OCI-LY1 (cell line): ENCODE measurements at regions not wholly inside any gene's neighbourhood (a gene's known extent, or its start where the extent isn't known, plus 50 kb on each side); places are given as distances from the start of the nearest gene placed in this dataset.

ENCODE experiments used
- EZH2 ChIP-seq: fragments of 200-600 bp; sonication (generic), shearing (Covaris generic); IDR thresholded peaks from 2 replicates; pipeline ENCODE4 v1.8.0; 2017; ENCODE audit warnings: borderline replicate concordance, mixed run types, mild to moderate bottlenecking, antibody characterized with exemption, low read length, moderate library complexity, mixed read lengths
- TF ChIP-seq, protein P1 (sequence below): fragments of 200-600 bp; sonication (generic), shearing (Covaris generic); IDR thresholded peaks from 2 replicates; pipeline ENCODE4 v1.5.1; 2017; ENCODE audit warnings: mild to moderate bottlenecking, antibody characterized with exemption, low read length, moderate library complexity, mixed read lengths

- TF ChIP-seq, protein P1, sequence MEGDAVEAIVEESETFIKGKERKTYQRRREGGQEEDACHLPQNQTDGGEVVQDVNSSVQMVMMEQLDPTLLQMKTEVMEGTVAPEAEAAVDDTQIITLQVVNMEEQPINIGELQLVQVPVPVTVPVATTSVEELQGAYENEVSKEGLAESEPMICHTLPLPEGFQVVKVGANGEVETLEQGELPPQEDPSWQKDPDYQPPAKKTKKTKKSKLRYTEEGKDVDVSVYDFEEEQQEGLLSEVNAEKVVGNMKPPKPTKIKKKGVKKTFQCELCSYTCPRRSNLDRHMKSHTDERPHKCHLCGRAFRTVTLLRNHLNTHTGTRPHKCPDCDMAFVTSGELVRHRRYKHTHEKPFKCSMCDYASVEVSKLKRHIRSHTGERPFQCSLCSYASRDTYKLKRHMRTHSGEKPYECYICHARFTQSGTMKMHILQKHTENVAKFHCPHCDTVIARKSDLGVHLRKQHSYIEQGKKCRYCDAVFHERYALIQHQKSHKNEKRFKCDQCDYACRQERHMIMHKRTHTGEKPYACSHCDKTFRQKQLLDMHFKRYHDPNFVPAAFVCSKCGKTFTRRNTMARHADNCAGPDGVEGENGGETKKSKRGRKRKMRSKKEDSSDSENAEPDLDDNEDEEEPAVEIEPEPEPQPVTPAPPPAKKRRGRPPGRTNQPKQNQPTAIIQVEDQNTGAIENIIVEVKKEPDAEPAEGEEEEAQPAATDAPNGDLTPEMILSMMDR, result no peak
- no peak for TF ChIP-seq EZH2
These were observed 659.7 kb upstream of the SALL3 start for GRCh38 chr18:78319961-78320360.
